ENCODE measurements at regions not wholly inside any gene's neighbourhood (a gene's known extent, or its start where the extent isn't known, plus 50 kb on each side); places are given as distances from the start of the nearest gene placed in this dataset.
A peak's percentile ranks its signal among the peaks of the same experiment; 100 is the strongest.

DNA sequence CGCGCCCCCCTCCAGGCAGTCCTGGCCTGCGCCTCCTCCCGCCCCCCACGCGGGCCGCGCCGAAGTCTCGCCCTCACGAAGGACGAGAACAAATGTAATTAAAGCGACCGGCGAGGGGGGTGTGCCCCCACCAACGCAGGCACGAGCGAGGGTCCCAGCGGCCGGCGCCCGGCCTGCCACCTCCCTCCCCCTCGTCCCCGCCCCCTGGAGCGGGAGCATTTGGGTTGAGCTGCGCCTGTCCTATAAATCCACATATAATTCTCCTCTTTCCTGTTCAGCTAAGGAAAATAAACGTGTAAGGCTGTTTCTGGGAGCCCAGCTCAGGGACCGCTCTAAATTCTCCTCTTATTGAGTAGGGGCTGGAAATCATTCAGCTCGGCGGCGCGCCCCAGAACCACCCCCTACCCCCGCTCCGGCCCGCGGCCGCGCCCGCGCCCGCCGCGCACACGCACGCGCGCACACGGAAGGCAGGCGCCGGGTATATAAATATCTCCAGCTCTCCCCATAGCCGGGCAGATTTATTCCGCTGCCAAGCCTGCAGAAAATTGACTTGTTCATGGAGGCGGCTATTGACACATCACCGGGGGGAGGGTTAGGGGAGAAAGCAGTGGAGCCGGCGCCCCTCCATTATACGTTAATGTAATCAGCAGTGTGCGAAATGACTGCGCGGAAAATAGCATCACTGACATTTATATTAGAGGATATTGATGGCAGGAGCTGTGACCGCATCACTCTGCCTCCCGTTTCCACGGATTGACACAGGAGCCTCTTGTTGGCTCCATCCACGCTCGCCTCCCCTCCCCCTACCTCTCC is 61.6 kb upstream of the BTRC start:
- Mint-ChIP-seq H3K27ac (no peak overlapping the region), H3K4me1 (peaks cover 4% of the 10 kb centered on the region), H3K27me3 (peaks cover 45% of the 10 kb centered on the region), H3K36me3 (no peaks in the 10 kb centered on the region), H3K4me3 (peak overlapping the region; percentile 86), H3K9me3 (no peaks in the 10 kb centered on the region)

DNA sequence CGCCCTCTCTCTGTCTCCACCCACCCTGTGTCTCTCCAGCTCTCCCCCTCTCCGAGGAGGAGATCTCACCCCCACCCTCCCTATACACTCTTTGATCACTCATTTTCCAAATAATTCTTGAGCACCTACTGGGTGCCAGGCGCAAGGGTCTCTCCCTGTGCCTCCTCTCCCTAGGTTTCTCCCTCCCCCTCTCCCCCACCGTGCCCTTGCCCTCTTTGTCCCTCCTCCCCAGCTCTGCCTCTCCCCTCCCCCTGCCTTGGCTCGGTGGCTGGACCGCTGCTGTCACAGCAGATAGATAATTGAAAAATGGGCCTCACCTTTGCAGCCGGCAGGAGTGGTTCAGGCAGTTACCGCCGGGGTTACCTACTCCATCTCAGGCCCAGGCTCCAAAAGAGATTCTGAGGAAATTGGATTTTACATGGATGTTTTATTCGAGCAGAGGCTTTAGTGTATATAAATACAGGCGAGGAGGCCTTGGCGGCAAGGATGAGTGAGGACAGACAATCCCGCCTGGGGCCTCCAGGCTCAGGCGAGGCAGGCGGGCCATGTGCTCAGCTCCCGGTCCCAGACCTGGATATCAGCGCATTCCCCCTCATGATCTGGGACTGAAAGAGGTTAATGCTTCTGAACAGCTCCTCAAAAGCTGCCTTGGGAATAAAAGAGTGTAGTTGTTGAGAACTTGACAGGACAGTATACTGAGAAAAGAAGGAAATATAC is 60.8 kb upstream of the BTRC start:
- H3K27me3 Mint-ChIP-seq = peaks cover 42% of the 10 kb centered on the region
- no peaks in the 10 kb centered on the region for H3K36me3 Mint-ChIP-seq
- H3K4me3 Mint-ChIP-seq = peak overlapping the region; percentile 63
- no peak overlapping the region for H3K27ac Mint-ChIP-seq
- no peaks in the 10 kb centered on the region for H3K9me3 Mint-ChIP-seq
- peaks cover 8% of the 10 kb centered on the region for H3K4me1 Mint-ChIP-seq

DNA sequence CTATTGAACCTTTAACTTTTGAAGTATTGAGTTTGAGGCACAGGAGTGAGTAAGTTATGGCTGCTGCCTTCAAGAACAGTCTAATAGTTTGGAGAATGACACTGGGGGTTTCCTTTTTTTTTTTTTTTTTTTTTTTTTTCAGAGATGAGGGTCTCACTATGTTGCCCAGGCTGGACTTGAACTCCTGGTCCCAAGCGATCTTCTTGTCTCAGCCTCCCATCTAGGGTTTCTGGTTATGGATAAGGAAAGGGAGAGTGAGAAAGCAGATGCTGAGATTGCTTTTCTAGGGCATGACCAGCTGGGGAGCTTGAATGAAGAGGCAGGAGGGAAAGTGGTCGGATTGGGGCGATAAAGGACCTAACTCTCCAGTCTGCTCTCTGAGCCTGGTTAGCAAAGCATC is 59.9 kb upstream of the BTRC start:
- H3K4me3 Mint-ChIP-seq = no peak overlapping the region
- no peak overlapping the region for H3K27ac Mint-ChIP-seq
- H3K4me1 Mint-ChIP-seq = peaks cover 8% of the 10 kb centered on the region
- H3K27me3 Mint-ChIP-seq = peaks cover 41% of the 10 kb centered on the region
- H3K36me3 Mint-ChIP-seq = no peaks in the 10 kb centered on the region
- no peaks in the 10 kb centered on the region for H3K9me3 Mint-ChIP-seq

DNA sequence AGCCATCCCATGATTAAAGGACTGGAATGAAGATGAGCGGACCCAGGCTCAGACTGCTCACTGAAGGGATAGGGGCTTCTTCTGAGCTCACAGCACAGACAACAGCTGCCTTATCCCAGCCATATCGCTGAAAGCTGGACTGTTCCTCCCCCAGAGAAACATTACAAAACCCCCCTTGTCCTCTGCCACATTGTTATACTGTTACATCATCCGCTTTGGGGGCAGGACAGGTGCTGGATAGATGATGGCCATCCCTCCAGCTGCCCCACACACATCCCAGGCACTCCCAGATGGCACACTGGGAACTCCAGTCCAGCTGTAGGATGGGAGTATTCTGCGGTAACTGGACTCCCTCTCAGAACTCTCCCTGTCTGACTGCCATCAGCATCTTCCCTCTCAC is 58.7 kb upstream of the BTRC start:
- Mint-ChIP-seq H3K27ac (no peak overlapping the region), H3K4me3 (no peak overlapping the region), H3K36me3 (no peaks in the 10 kb centered on the region), H3K9me3 (no peaks in the 10 kb centered on the region), H3K27me3 (peaks cover 33% of the 10 kb centered on the region), H3K4me1 (peaks cover 8% of the 10 kb centered on the region)

DNA sequence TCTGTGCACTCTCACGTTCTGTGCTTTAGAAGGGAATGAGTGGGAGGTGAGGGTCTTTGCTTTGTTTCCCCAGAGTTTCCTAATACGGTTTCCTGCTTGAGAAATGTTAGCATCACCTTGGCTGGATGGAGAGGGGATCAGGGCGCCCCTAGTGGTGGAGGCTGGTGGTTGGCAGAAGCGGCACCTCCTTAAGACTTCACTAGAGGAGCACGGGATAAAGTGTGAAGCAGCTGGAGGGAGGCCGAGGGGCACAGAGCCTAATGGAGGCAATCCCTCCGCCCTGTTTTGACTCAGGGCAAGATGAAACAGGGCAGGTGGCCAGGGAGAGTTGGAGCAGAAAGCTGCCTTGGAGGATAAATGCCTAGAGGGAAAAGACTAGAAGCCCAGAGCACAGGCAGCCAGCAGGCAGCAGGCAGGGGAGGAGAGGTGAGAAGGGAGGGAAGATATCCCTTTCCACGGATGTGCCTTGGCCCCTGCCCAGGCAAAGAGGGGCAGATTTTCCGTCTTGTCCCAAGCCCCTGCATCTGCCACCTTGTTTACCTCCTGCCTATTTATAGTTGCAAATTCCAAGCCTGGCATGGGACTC is 56.0 kb upstream of the BTRC start:
- Mint-ChIP-seq H3K9me3 (no peaks in the 10 kb centered on the region), H3K27me3 (peaks cover 29% of the 10 kb centered on the region), H3K36me3 (no peaks in the 10 kb centered on the region), H3K4me3 (no peak overlapping the region), H3K27ac (no peak overlapping the region), H3K4me1 (peaks cover 4% of the 10 kb centered on the region)

DNA sequence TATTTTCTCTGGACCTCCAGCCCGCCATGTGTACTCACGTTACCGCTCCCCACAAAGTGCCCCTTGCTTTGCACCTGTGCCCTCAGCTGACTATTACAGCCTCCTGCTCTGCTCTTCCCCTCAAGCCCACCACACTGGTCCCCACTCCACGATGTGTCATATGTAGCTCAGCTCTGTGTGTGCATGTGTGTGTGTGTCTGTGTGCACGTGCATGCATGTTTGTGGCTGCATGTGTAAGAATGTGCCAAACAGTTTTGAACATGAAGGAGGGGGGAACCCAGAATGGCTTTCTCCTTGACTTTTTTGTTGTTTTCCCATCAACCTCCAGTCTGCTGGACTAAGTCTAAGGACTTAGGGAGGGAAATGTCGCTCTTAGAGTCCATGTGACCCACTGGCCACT is 54.8 kb upstream of the BTRC start:
- Mint-ChIP-seq H3K9me3 (no peaks in the 10 kb centered on the region), H3K4me1 (peaks cover 4% of the 10 kb centered on the region), H3K36me3 (no peaks in the 10 kb centered on the region), H3K4me3 (no peak overlapping the region), H3K27me3 (peaks cover 25% of the 10 kb centered on the region), H3K27ac (no peak overlapping the region)

DNA sequence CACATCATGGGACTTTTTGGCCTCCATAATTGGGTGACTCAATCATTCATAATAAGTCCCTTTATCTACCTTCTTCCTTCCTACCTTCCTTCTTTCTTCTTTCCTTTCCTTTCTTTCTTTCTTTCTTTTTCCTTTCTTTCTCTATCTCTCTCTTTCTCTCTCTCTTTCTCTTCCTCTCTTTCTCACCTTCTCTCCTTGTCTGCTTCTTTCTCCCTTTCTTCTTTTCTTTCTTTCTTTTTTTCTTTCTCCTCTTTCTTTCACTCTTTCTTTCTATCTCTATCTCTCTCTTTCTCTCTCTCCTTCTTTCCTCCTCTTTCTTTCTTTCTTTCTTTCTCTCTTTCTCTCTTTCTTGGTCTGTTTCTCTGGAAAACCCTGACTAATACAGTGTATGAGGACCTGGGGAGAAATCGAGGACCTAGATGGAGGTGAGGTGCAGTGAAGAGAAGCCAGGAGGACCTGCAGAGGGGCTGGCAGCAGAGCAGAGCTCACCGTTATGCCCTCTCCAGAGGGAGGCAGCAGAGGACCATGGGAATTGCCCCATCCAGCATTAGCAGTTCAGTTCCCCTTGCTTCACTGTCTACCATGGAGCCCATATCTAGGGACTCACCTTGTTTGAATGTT is 52.7 kb upstream of the BTRC start:
- Mint-ChIP-seq H3K27me3 (peaks cover 19% of the 10 kb centered on the region), H3K9me3 (no peaks in the 10 kb centered on the region), H3K27ac (no peak overlapping the region), H3K4me3 (no peak overlapping the region), H3K36me3 (peaks cover 1% of the 10 kb centered on the region), H3K4me1 (peaks cover 4% of the 10 kb centered on the region)

DNA sequence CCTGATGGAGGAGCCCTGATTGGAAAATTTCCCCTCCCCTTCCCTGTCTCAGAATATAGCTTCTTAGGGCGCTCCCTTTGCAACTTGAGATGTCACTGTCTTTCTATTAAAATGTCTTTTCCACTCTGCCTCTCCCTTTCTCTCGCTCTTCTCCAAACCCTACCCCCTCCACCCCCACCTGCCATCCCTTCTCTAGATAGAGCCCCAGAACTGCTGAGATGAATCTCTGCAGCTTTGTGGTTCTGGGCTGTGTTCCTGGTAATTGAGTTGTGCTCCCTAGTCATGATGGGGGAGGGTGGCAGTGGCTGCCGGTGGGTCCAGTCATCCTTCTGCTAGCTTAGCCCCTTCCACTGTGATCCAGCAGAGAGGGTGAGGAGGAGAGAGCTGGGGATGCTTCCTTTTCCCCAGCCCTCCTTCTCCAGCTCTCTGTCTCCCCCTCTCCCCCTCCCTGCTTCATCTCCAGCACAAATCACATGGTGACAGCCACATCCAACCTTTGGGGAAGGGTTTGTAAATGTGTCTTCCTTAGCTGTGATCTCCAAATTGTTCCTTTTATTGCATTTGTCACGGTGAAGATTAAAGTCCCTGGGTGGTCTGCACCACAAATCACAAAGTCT is 50.8 kb upstream of the BTRC start:
- Mint-ChIP-seq H3K9me3 (no peaks in the 10 kb centered on the region), H3K4me1 (no peaks in the 10 kb centered on the region)

More for the DNA sequence above, 50.8 kb upstream of the BTRC start:
- Mint-ChIP-seq H3K4me3 (no peak overlapping the region), H3K36me3 (peaks cover 1% of the 10 kb centered on the region), H3K27me3 (peaks cover 28% of the 10 kb centered on the region), H3K27ac (no peak overlapping the region)
